Cardiac septum (tissue), 1 donor: ENCODE measurements at regions not wholly inside any gene's neighbourhood (a gene's known extent, or its start where the extent isn't known, plus 50 kb on each side); places are given as distances from the start of the nearest gene placed in this dataset.

Source experiments
- DNase-seq: peaks from one replicate; pipeline ENCODE4 v3.0.0-alpha.2; 2020; ENCODE audit warnings: low spot score
- intact Hi-C: fragments of 100-400 bp; cut with DNase I; formaldehyde crosslinking; loops from one replicate; pipeline ENCODE4 v1.14.0; 2022
- donor health status: DM: no; HTN: no; CAD: no.

- intact Hi-C loops = loop anchor here (10.0 kb wide), 1 partner anchor 318 kb away; no protein-coding TSS in a partner anchor
- no peak for DNase-seq
Measured at GRCh38 chr3:30542897-30543296, 63.5 kb upstream of the TGFBR2 start.

- DNase-seq = no peak
- intact Hi-C loops = loop anchor here (10.0 kb wide), 1 partner anchor 320 kb away; no protein-coding TSS in a partner anchor
Measured at GRCh38 chr3:30544812-30545211, 61.6 kb upstream of the TGFBR2 start.

- intact Hi-C loops = loop anchor here (10.0 kb wide), 1 partner anchor 322 kb away; no protein-coding TSS in a partner anchor
- no peak for DNase-seq
Measured at GRCh38 chr3:30546934-30547333, 59.5 kb upstream of the TGFBR2 start.

GRCh38 chr3:30547716-30548115 is 58.7 kb upstream of the TGFBR2 start:
- DNase-seq = no peak
- intact Hi-C loops = loop anchor here (2.0 to 10.0 kb wide), 2 partner anchors 59 to 323 kb away; partner anchors contain the start of gene TGFBR2

- no peak for DNase-seq
- intact Hi-C loops = loop anchor here (2.0 to 10.0 kb wide), 2 partner anchors 58 to 324 kb away; partner anchors contain the start of gene TGFBR2
Measured at GRCh38 chr3:30548600-30548999, 57.8 kb upstream of the TGFBR2 start.

- no peak for DNase-seq
- intact Hi-C loops = loop anchor here (2.0 to 10.0 kb wide), 2 partner anchors 57 to 325 kb away; partner anchors contain the start of gene TGFBR2
Measured at GRCh38 chr3:30549600-30549999, 56.8 kb upstream of the TGFBR2 start.

GRCh38 chr3:30550246-30550645 is 56.2 kb upstream of the TGFBR2 start:
- intact Hi-C loops = no loop called here
- DNase-seq = no peak

- no peak for DNase-seq
- intact Hi-C loops = no loop called here
Measured at GRCh38 chr3:30551266-30551665, 55.1 kb upstream of the TGFBR2 start.

GRCh38 chr3:30551927-30552326 is 54.5 kb upstream of the TGFBR2 start:
- no peak for DNase-seq
- intact Hi-C loops = no loop called here

GRCh38 chr3:30553641-30554316 is 52.6 kb upstream of the TGFBR2 start:
- intact Hi-C loops = no loop called here
- DNase-seq = no peak

- intact Hi-C loops = no loop called here
- no peak for DNase-seq
Measured at GRCh38 chr3:30554317-30554690, 52.1 kb upstream of the TGFBR2 start.

GRCh38 chr3:30555968-30556367 is 50.4 kb upstream of the TGFBR2 start:
- intact Hi-C loops = no loop called here

More at GRCh38 chr3:30555968-30556367, 50.4 kb upstream of the TGFBR2 start:
- no peak for DNase-seq
